Mammary epithelial cell (primary cell): ENCODE measurements at regions not wholly inside any gene's neighbourhood (a gene's known extent, or its start where the extent isn't known, plus 50 kb on each side); places are given as distances from the start of the nearest gene placed in this dataset.

Experiments
- EZH2 ChIP-seq: IDR thresholded peaks from 2 replicates; pipeline ENCODE4 v1.6.1; 2012; ENCODE audit warnings: low read length, inconsistent platforms, borderline replicate concordance
- TF ChIP-seq, protein P1 (sequence below), 2 donors: IDR thresholded peaks in 1 of 2; conservative IDR thresholded peaks in 1 of 2; 2 replicates each; pipeline ENCODE4 v1.5.1; 2011 to 2012; ENCODE audit warnings: inconsistent platforms in 2 of 2, low read length in 2 of 2, mild to moderate bottlenecking in 2 of 2, control low read depth in 1 of 2, low read depth in 1 of 2; ENCODE audit not compliant: insufficient read depth in 1 of 2; ENCODE audit errors: extremely low read depth in 1 of 2

DNA sequence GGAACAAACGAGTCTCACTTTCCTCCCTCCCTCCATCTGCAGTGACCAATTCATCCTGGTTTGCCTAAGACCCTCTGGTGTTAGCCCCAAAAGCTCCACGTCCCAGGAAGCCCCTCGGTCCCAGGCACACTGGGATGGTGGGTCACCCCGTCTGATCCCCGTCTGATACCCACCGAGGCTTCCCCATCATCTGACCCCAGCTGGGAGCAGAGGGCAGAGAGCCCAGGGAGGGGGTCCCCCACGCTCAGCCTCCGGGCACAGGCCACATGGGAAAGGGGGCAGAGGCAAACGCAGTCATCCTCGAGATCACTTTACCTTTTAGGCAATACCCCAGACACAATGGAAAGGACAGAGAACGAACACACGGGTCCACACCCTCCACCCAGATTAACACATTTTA is 291.6 kb upstream of the PPP2R2D start:
- TF ChIP-seq, protein P1, sequence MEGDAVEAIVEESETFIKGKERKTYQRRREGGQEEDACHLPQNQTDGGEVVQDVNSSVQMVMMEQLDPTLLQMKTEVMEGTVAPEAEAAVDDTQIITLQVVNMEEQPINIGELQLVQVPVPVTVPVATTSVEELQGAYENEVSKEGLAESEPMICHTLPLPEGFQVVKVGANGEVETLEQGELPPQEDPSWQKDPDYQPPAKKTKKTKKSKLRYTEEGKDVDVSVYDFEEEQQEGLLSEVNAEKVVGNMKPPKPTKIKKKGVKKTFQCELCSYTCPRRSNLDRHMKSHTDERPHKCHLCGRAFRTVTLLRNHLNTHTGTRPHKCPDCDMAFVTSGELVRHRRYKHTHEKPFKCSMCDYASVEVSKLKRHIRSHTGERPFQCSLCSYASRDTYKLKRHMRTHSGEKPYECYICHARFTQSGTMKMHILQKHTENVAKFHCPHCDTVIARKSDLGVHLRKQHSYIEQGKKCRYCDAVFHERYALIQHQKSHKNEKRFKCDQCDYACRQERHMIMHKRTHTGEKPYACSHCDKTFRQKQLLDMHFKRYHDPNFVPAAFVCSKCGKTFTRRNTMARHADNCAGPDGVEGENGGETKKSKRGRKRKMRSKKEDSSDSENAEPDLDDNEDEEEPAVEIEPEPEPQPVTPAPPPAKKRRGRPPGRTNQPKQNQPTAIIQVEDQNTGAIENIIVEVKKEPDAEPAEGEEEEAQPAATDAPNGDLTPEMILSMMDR (conservative IDR thresholded peaks at IDR 0.05 in 1 of 2, IDR thresholded peaks at IDR 0.05 in 1 of 2; ENCODE audit: extremely low read depth in 1 of 2, insufficient read depth in 1 of 2, low read depth in 1 of 2, low read length in 2 of 2): no peak
- no peak for TF ChIP-seq EZH2
